Colonic mucosa (tissue), 4 donors: ENCODE measurements at regions not wholly inside any gene's neighbourhood (a gene's known extent, or its start where the extent isn't known, plus 50 kb on each side); places are given as distances from the start of the nearest gene placed in this dataset.

Experiments used
- DNase-seq: peaks from one replicate; pipeline ENCODE4 v3.0.0-alpha.2; 2020
- H3K27ac ChIP-seq: fragments of 200-600 bp; one replicate; pipeline ENCODE4 v1.8.0; 2021
- H3K27me3 ChIP-seq: fragments of 200-600 bp; one replicate; pipeline ENCODE4 v1.8.0; 2021
- H3K36me3 ChIP-seq: fragments of 200-600 bp; one replicate; pipeline ENCODE4 v1.8.0; 2021
- H3K4me1 ChIP-seq: fragments of 200-600 bp; one replicate; pipeline ENCODE4 v1.8.0; 2021; ENCODE audit warnings: mild to moderate bottlenecking
- H3K4me3 ChIP-seq: fragments of 200-600 bp; one replicate; pipeline ENCODE4 v1.8.0; 2021
- H3K9ac ChIP-seq, 2 donors: one replicate each; pipeline ENCODE4 v1.7.0; 2013; ENCODE audit warnings: control low read depth in 2 of 2, low read depth in 2 of 2, low read length in 2 of 2
- H3K9me3 ChIP-seq: fragments of 200-600 bp; one replicate; pipeline ENCODE4 v1.8.0; 2021
- CTCF ChIP-seq: fragments of 200-600 bp; IDR thresholded peaks from one replicate; pipeline ENCODE4 v1.8.0; 2022; ENCODE audit warnings: antibody characterized with exemption, mild to moderate bottlenecking
- intact Hi-C: fragments of 100-400 bp; cut with DNase I; formaldehyde crosslinking; loops from one replicate; pipeline ENCODE4 v1.14.1; 2022
- donor health status: healthy.
- donor health status: DM: no; HTN: no; CAD: no.
- donor health status: DM: no; HTN: no; CAD: no.

GRCh38 chr3:34020170-34020569 is 221.7 kb downstream of the PDCD6IP start:
- Histone ChIP-seq H3K9me3 (no peaks in the 10 kb centered on the region), H3K9ac (no peak overlapping the region), H3K4me3 (no peak overlapping the region), H3K27ac (no peak overlapping the region), H3K36me3 (no peaks in the 10 kb centered on the region), H3K4me1 (no peaks in the 10 kb centered on the region), H3K27me3 (no peaks in the 10 kb centered on the region)
- no peak for DNase-seq
- no peak for TF ChIP-seq CTCF
- intact Hi-C loops, result no loop called here

GRCh38 chr3:34020726-34021680 is 222.6 kb downstream of the PDCD6IP start:
- Histone ChIP-seq H3K27ac (no peak overlapping the region), H3K27me3 (no peaks in the 10 kb centered on the region), H3K9me3 (no peaks in the 10 kb centered on the region), H3K4me1 (no peaks in the 10 kb centered on the region), H3K4me3 (no peak overlapping the region), H3K9ac (no peak overlapping the region), H3K36me3 (no peaks in the 10 kb centered on the region)
- DNase-seq, result no peak
- intact Hi-C loops, result no loop called here
- no peak for TF ChIP-seq CTCF

GRCh38 chr3:34022147-34022546 is 223.7 kb downstream of the PDCD6IP start:
- no peak overlapping the region for H3K9ac ChIP-seq
- no peaks in the 10 kb centered on the region for H3K27me3 ChIP-seq
- no peak overlapping the region for H3K27ac ChIP-seq
- DNase-seq, result no peak
- H3K4me1 ChIP-seq, result no peaks in the 10 kb centered on the region
- intact Hi-C loops, result no loop called here
- no peak for TF ChIP-seq CTCF
- H3K4me3 ChIP-seq, result no peak overlapping the region
- H3K9me3 ChIP-seq, result no peaks in the 10 kb centered on the region
- H3K36me3 ChIP-seq, result no peaks in the 10 kb centered on the region

- no peak overlapping the region for H3K27ac ChIP-seq
- intact Hi-C loops, result no loop called here
- no peaks in the 10 kb centered on the region for H3K9me3 ChIP-seq
- H3K36me3 ChIP-seq, result no peaks in the 10 kb centered on the region
- H3K4me3 ChIP-seq, result no peak overlapping the region
- no peak overlapping the region for H3K9ac ChIP-seq
- no peak for TF ChIP-seq CTCF
- H3K4me1 ChIP-seq, result no peaks in the 10 kb centered on the region
- DNase-seq, result no peak
- H3K27me3 ChIP-seq, result no peaks in the 10 kb centered on the region
Observed at GRCh38 chr3:34024447-34025240, 226.2 kb downstream of the PDCD6IP start.

GRCh38 chr3:34033839-34034238 is 235.4 kb downstream of the PDCD6IP start:
- Histone ChIP-seq H3K4me3 (no peak overlapping the region), H3K27ac (no peak overlapping the region), H3K27me3 (no peaks in the 10 kb centered on the region), H3K9me3 (no peaks in the 10 kb centered on the region), H3K9ac (no peak overlapping the region), H3K4me1 (no peaks in the 10 kb centered on the region), H3K36me3 (no peaks in the 10 kb centered on the region)
- no peak for DNase-seq
- intact Hi-C loops, result no loop called here
- no peak for TF ChIP-seq CTCF
